ENCODE measurements at regions not wholly inside any gene's neighbourhood (a gene's known extent, or its start where the extent isn't known, plus 50 kb on each side); places are given as distances from the start of the nearest gene placed in this dataset.

- Histone ChIP-seq H3K79me2 (ENCODE audit: low read depth) (no peaks in the 10 kb centered on the region), H3K9me3 (ENCODE audit: low read depth) (peaks cover 20% of the 10 kb centered on the region), H3K27me3 (no peaks in the 10 kb centered on the region), H3K4me1 (no peaks in the 10 kb centered on the region), H3K4me3 (no peak overlapping the region), H3F3A (ENCODE audit: low read depth) (no peaks in the 10 kb centered on the region), H3K9ac (no peak overlapping the region), H3K36me3 (no peaks in the 10 kb centered on the region), H3K4me2 (no peak overlapping the region), H3K27ac (no peak overlapping the region), H2AFZ (replicated peaks) (no peak overlapping the region), H4K20me1 (ENCODE audit: low read depth) (no peaks in the 10 kb centered on the region)
- no peaks in the 10 kb centered on the region for H3K4me1 Mint-ChIP-seq
- no peak overlapping the region for H3K4me3 Mint-ChIP-seq
- TF ChIP-seq EZH2 (IDR thresholded peaks at IDR 0.05) (no peak), CTCF (IDR thresholded peaks at IDR 0.05) (no peak), EZH2phosphoT487 (IDR thresholded peaks at IDR 0.05) (no peak)
- no peak overlapping the region for H3K27ac Mint-ChIP-seq
- peaks cover 8% of the 10 kb centered on the region for H3K27me3 Mint-ChIP-seq (ENCODE audit: insufficient read depth, low read depth)
- DNase-seq (ENCODE audit: low spot score) = no peak
- peaks cover 49% of the 10 kb centered on the region for H3K9me3 Mint-ChIP-seq
- peaks cover 2% of the 10 kb centered on the region for H3K36me3 Mint-ChIP-seq
These were observed 328.5 kb downstream of the CDH26 start for GRCh38 chr20:60286764-60287163.

GRCh38 chr20:60288945-60289344 lies 330.7 kb downstream of the CDH26 start:
- H3K4me3 ChIP-seq = no peak overlapping the region
- H3K27me3 ChIP-seq = no peaks in the 10 kb centered on the region
- peaks cover 11% of the 10 kb centered on the region for H3K9me3 ChIP-seq (ENCODE audit: low read depth)
- Mint-ChIP-seq H3K27ac (no peak overlapping the region), H3K4me1 (peaks cover 6% of the 10 kb centered on the region), H3K4me3 (no peak overlapping the region), H3K9me3 (peaks cover 34% of the 10 kb centered on the region), H3K27me3 (ENCODE audit: insufficient read depth, low read depth) (peaks cover 8% of the 10 kb centered on the region), H3K36me3 (peaks cover 2% of the 10 kb centered on the region)
- no peaks in the 10 kb centered on the region for H3F3A ChIP-seq (ENCODE audit: low read depth)
- no peak for TF ChIP-seq EZH2 (IDR thresholded peaks at IDR 0.05)
- no peak for TF ChIP-seq CTCF (IDR thresholded peaks at IDR 0.05)
- no peak for TF ChIP-seq EZH2phosphoT487 (IDR thresholded peaks at IDR 0.05)
- no peak overlapping the region for H3K27ac ChIP-seq
- no peak for DNase-seq (ENCODE audit: low spot score)
- no peaks in the 10 kb centered on the region for H4K20me1 ChIP-seq (ENCODE audit: low read depth)
- H3K79me2 ChIP-seq (ENCODE audit: low read depth) = no peaks in the 10 kb centered on the region
- H2AFZ ChIP-seq (replicated peaks) = no peak overlapping the region
- H3K4me2 ChIP-seq = no peak overlapping the region
- no peaks in the 10 kb centered on the region for H3K4me1 ChIP-seq
- H3K36me3 ChIP-seq = no peaks in the 10 kb centered on the region
- H3K9ac ChIP-seq = no peak overlapping the region

- no peaks in the 10 kb centered on the region for H3K79me2 ChIP-seq (ENCODE audit: low read depth)
- H3K4me1 ChIP-seq = no peaks in the 10 kb centered on the region
- no peak overlapping the region for H2AFZ ChIP-seq (replicated peaks)
- H3K27ac ChIP-seq = no peak overlapping the region
- Mint-ChIP-seq H3K9me3 (peaks cover 12% of the 10 kb centered on the region), H3K4me1 (peaks cover 11% of the 10 kb centered on the region), H3K27ac (no peak overlapping the region), H3K27me3 (ENCODE audit: insufficient read depth, low read depth) (peaks cover 17% of the 10 kb centered on the region), H3K4me3 (no peak overlapping the region), H3K36me3 (peaks cover 2% of the 10 kb centered on the region)
- peaks cover 4% of the 10 kb centered on the region for H3K9me3 ChIP-seq (ENCODE audit: low read depth)
- no peaks in the 10 kb centered on the region for H4K20me1 ChIP-seq (ENCODE audit: low read depth)
- H3K4me3 ChIP-seq = no peak overlapping the region
- H3F3A ChIP-seq (ENCODE audit: low read depth) = no peaks in the 10 kb centered on the region
- H3K9ac ChIP-seq = no peak overlapping the region
- no peak for TF ChIP-seq EZH2phosphoT487 (IDR thresholded peaks at IDR 0.05)
- no peak for TF ChIP-seq CTCF (IDR thresholded peaks at IDR 0.05)
- TF ChIP-seq EZH2 (IDR thresholded peaks at IDR 0.05) = no peak
- no peak overlapping the region for H3K4me2 ChIP-seq
- H3K27me3 ChIP-seq = no peaks in the 10 kb centered on the region
- DNase-seq (ENCODE audit: low spot score) = no peak
- no peaks in the 10 kb centered on the region for H3K36me3 ChIP-seq
These were observed 333.8 kb downstream of the CDH26 start for GRCh38 chr20:60292001-60292520.
